ENCODE measurements at regions not wholly inside any gene's neighbourhood (a gene's known extent, or its start where the extent isn't known, plus 50 kb on each side); places are given as distances from the start of the nearest gene placed in this dataset.

GRCh38 chr6:81253821-81254220 lies 498.7 kb downstream of the TENT5A start:
- H3K36me3 ChIP-seq, result no peaks in the 10 kb centered on the region
- no peaks in the 10 kb centered on the region for H3K27me3 ChIP-seq
- no peak overlapping the region for H3K27ac ChIP-seq
- H3K4me1 ChIP-seq, result no peaks in the 10 kb centered on the region
- no peak overlapping the region for H3K4me3 ChIP-seq
- intact Hi-C loops (cut with DNase I), result no loop called here
- TF ChIP-seq POLR2AphosphoS5 (IDR thresholded peaks at IDR 0.05; ENCODE audit: insufficient read depth in 1 of 2, low read depth in 1 of 2), result no peak
- no peak for TF ChIP-seq CTCF (IDR thresholded peaks at IDR 0.05)
- no peaks in the 10 kb centered on the region for H3K9me3 ChIP-seq
- DNase-seq (ENCODE audit: extremely low spot score in 2 of 2), result no peak

GRCh38 chr6:81252231-81252630 lies 500.2 kb downstream of the TENT5A start:
- Histone ChIP-seq H3K4me3 (no peak overlapping the region), H3K27me3 (no peaks in the 10 kb centered on the region), H3K27ac (no peak overlapping the region), H3K9me3 (no peaks in the 10 kb centered on the region), H3K4me1 (no peaks in the 10 kb centered on the region), H3K36me3 (no peaks in the 10 kb centered on the region)
- intact Hi-C loops (cut with DNase I), result no loop called here
- no peak for DNase-seq (ENCODE audit: extremely low spot score in 2 of 2)
- no peak for TF ChIP-seq POLR2AphosphoS5 (IDR thresholded peaks at IDR 0.05; ENCODE audit: insufficient read depth in 1 of 2, low read depth in 1 of 2)
- no peak for TF ChIP-seq POLR2A (IDR thresholded peaks at IDR 0.05)
- no peak for TF ChIP-seq CTCF (IDR thresholded peaks at IDR 0.05)

GRCh38 chr6:81246200-81246599 lies 506.3 kb downstream of the TENT5A start:
- H3K27me3 ChIP-seq, result no peaks in the 10 kb centered on the region
- H3K36me3 ChIP-seq, result no peaks in the 10 kb centered on the region
- H3K27ac ChIP-seq, result no peak overlapping the region
- H3K4me3 ChIP-seq, result no peak overlapping the region
- no peak for DNase-seq (ENCODE audit: extremely low spot score in 2 of 2)
- peaks cover 7% of the 10 kb centered on the region for H3K9me3 ChIP-seq
- no peak for TF ChIP-seq CTCF (IDR thresholded peaks at IDR 0.05)
- TF ChIP-seq POLR2AphosphoS5 (IDR thresholded peaks at IDR 0.05; ENCODE audit: insufficient read depth in 1 of 2, low read depth in 1 of 2), result no peak
- TF ChIP-seq POLR2A (IDR thresholded peaks at IDR 0.05), result no peak
- intact Hi-C loops (cut with DNase I), result no loop called here
- H3K4me1 ChIP-seq, result no peaks in the 10 kb centered on the region

- TF ChIP-seq POLR2A (IDR thresholded peaks at IDR 0.05), result no peak
- TF ChIP-seq CTCF (IDR thresholded peaks at IDR 0.05), result no peak
- TF ChIP-seq POLR2AphosphoS5 (IDR thresholded peaks at IDR 0.05; ENCODE audit: insufficient read depth in 1 of 2, low read depth in 1 of 2), result no peak
- intact Hi-C loops (cut with DNase I), result no loop called here
- H3K27ac ChIP-seq, result no peak overlapping the region
These were observed 509.9 kb downstream of the TENT5A start for GRCh38 chr6:81242624-81243023.

GRCh38 chr6:81241126-81242041 lies 511.1 kb downstream of the TENT5A start:
- H3K36me3 ChIP-seq, result no peaks in the 10 kb centered on the region
- intact Hi-C loops (cut with DNase I), result no loop called here
- no peaks in the 10 kb centered on the region for H3K4me1 ChIP-seq

More at GRCh38 chr6:81242624-81243023, 509.9 kb downstream of the TENT5A start:
- Histone ChIP-seq H3K4me1 (no peaks in the 10 kb centered on the region), H3K36me3 (no peaks in the 10 kb centered on the region), H3K27me3 (no peaks in the 10 kb centered on the region), H3K9me3 (peaks cover 7% of the 10 kb centered on the region), H3K4me3 (no peak overlapping the region)
- no peak for DNase-seq (ENCODE audit: extremely low spot score in 2 of 2)

More at GRCh38 chr6:81241126-81242041, 511.1 kb downstream of the TENT5A start:
- Histone ChIP-seq H3K4me3 (no peak overlapping the region), H3K9me3 (peaks cover 1% of the 10 kb centered on the region), H3K27me3 (no peaks in the 10 kb centered on the region), H3K27ac (no peak overlapping the region)
- TF ChIP-seq CTCF (IDR thresholded peaks at IDR 0.05) (no peak), POLR2A (IDR thresholded peaks at IDR 0.05) (no peak), POLR2AphosphoS5 (IDR thresholded peaks at IDR 0.05; ENCODE audit: insufficient read depth in 1 of 2, low read depth in 1 of 2) (no peak)
- no peak for DNase-seq (ENCODE audit: extremely low spot score in 2 of 2)
